ENCODE measurements at regions not wholly inside any gene's neighbourhood (a gene's known extent, or its start where the extent isn't known, plus 50 kb on each side); places are given as distances from the start of the nearest gene placed in this dataset.
"Not testable (repeated sequence)": the region's sequence is repeated elsewhere in the genome, so short reads cannot be mapped to it uniquely, and the experiment has no call there.

DNA sequence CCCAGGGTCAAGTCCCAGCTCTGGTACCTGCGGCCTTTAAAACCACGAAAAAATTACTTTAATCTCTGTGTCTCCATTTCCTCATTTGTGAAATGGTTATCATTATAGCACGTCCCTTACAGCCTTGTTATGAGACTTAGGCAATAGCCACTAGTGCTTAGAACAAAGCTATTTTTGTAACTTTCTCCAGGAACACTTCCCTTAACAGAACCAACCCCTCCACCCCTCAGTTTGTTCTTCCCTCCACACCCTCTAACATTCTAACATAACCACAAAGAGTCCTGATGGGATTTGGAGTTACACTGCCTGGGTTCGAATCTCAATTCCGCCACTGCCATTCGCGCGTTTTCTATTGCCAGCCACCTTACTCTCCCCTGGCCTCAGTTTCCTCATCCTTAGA lies 2777.4 kb upstream of the TPTE start:
- intact Hi-C loops (cut with DNase I); DNase-seq (ENCODE audit: low spot score): not testable (repeated sequence)

DNA sequence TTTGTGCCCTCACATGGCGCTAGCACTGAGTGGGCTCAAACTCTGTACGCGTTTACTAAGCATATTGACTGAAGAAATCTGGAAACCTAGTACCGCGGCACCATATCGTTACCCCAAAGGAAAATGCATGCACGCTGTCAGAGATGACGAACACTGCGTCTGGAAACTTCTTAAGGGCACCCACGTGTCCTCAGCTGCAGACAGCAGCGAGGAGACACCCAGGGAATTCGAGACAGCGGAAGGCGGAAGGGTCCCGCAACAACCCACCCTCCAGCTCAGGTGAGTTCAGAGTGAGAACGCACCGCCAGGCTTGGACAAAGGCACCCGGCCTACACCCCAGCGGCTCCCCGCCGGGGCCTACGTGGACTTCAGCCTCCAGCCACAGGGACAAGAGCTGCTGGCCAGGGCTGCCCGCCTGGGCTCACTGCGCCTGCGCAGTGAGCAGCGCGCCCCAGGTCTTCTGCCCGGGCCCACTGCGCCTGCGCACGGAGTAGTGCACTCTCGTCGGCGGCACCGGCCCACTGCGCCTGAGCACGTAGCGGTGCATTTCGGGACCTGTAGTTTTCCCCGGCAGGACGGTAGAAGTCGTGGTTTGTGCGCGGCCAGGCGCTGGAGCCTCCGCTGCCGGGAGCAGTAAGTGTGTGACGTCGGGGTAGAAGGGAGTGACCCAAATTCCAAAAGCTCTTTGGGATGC lies 2776.8 kb upstream of the TPTE start:
- DNase-seq (ENCODE audit: low spot score); intact Hi-C loops (cut with DNase I): not testable (repeated sequence)

DNA sequence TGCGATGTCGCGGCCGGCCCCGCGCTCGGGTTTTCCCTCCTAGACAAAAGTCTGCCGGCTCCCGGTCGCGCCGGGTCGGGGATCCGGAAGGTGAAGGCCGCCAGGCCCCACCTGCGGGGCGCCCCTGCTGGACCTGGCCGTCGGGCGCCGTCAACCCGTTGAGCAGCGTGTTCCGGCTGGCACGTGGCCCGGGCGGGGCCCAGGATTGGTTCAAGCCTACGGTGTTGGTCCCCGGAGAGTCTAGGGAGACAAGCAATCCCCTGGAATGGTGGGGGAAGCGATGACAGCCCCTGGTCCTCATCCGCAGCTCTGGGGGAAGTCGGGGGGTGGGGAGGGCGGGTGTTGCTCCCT lies 2776.3 kb upstream of the TPTE start:
- intact Hi-C loops (cut with DNase I); DNase-seq (ENCODE audit: low spot score): not testable (repeated sequence)

DNA sequence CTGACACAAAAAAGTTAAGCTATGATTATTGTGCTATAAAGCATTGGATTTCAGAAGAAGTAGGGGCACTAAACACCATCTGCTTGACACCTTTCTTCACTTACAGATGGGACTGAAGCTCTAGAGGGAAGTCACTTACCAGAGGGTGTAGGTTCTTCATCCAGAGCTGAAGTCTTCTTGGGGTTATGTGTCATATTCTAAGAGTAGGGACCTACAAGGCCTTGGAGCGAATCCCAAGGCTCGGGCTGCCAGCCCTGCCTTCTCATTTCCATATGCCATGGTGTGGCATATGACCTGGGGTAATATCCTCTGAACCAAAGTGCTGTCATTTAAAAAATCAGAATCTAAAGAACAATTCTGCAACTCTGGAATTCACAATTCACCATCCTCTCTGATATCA lies 2773.4 kb upstream of the TPTE start:
- DNase-seq (ENCODE audit: low spot score); intact Hi-C loops (cut with DNase I): not testable (repeated sequence)

DNA sequence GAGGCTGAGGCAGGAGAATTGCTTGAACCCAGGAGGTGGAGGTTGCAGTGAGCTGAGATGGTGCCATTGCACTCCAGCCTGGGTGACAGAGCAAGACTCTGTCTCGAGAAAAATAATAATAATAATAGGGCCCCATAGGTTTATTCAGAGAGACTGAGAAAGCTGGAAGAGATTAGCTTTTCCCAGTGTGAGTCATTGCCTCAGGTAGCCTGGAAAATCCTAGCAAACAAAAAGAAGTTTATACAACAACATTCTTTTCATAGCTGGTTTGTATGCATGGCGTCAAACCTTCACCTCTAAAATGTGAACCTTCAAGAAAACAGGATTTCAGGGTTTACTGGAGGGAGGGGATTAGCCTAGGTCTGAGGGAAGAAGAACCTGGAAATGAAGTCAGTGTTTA lies 2768.8 kb upstream of the TPTE start:
- DNase-seq (ENCODE audit: low spot score); intact Hi-C loops (cut with DNase I): not testable (repeated sequence)

DNA sequence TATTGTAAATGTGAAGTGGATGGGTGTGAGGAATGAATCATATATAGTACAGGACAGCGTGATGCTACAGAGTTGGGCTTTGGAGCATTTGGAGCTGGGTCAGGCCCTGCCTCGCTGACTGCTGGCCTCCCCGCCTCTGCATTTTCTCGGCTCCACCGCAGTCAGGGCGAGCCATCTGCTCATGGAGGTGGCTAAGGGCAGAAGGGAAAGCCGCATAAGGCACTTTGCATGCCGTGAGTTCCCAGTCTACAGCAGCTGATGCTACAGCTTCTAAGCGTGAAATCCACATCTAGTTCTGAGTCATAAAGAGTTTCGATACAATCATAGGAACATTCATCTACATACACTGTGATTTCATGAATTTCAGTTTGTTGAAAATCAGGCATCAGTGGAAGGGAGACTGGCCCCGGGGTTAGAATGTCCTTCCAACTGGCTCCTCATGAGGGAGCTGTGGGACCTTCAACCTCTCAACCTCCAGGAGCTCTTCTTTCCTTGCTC lies 2768.0 kb upstream of the TPTE start:
- intact Hi-C loops (cut with DNase I); DNase-seq (ENCODE audit: low spot score): not testable (repeated sequence)

DNA sequence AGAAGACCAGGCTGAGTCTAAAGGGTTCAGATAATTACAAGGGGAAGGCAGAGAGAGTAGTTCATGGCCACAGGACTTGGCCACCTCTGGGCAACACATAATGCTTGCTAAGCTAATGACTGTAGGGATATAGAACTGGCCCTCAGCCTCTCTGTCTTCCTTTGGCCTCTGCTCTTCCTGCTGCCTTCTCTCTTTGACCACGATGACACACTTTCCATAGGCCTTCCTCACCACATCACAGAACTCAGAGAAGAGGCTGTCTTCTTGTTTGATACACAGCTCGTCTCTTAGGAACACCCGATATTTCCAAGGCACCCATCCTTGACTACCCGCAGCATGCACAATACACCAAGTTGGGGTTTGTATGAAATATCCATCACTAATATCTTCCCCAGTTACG lies 2751.4 kb upstream of the TPTE start:
- intact Hi-C loops (cut with DNase I); DNase-seq (ENCODE audit: low spot score): not testable (repeated sequence)

DNA sequence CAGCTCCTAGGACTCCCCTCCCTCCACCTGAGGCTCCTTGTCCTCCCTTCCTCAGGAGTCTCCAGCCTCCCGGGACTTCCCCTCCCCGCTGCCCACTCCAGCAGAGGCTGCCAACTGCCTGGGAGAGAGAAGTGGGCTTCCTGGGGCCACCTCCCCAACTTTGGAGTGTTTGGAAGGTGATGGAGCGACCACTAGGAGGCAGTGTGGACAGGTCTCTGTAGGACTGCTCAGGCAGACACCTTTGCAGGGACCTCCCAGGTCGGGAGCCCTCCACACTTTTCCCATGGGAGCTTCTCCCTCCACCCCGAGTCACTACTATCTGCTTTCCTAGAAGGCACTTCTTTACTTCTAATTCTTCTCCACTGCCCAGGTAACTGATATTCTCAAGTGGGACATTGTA lies 2747.2 kb upstream of the TPTE start:
- intact Hi-C loops (cut with DNase I); DNase-seq (ENCODE audit: low spot score): not testable (repeated sequence)

DNA sequence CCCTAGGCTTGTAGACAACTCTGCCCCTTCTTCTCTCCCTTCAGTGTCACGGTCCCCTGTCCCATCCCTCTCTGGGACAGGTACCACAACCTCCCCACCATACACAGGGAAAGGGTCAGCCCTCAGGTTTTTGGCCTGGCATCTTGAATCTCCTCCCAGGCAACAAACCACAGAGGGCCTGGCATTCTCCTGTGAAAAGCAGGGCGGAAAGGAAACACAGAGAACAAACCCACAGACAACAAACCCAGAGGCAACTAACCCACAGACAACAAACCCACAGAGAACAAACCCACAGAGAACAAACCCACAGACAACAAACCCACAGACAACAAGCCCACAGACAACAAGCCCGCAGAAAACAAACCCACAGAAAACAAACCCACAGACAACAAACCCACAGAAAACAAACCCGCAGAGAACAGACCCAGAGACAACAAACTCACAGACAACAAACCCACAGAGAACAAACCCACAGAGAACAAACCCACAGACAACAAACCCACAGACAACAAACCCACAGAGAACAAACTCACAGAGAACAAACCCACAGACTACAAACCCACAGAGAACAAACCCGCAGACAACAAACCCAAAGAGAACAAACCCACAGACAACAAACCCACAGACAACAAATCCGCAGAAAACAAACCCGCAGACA lies 2745.9 kb upstream of the TPTE start:
- intact Hi-C loops (cut with DNase I); DNase-seq (ENCODE audit: low spot score): not testable (repeated sequence)

DNA sequence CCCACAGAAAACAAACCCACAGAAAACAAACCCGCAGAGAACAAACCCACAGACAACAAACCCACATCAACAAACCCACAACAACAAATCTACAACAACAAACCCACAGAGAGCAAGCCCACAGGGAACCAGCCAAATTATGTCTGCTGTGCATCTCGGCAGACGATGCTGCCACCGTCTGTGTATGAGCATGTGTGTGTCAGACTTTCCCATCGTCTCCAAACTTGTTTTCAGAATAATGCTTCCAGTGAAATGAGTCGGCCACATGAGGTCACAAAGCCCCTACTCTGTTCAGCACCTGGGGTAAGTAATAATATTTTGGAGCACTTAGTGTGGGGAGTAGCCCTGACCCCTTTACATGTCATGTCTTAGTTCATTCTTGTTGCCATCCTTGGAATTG lies 2745.3 kb upstream of the TPTE start:
- DNase-seq (ENCODE audit: low spot score); intact Hi-C loops (cut with DNase I): not testable (repeated sequence)

DNA sequence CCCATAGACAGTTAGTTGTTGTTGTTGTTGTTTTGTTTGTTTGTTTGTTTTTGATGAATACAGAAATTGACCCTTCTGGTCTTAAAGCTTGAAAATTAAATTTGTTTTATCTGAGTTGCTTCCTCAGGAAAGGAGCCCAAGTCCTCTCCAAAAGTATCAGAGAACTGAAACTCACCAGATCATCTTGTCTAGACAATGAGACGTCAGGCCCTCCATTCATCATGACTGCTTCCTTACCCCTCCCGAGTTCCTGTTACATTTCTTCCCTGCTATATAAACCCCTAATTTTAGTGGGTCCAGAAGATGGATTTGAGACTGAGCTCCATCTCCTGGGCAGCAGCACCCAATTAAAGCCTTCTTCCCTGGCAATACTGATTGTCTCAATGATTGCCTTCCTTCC lies 2744.8 kb upstream of the TPTE start:
- DNase-seq (ENCODE audit: low spot score); intact Hi-C loops (cut with DNase I): not testable (repeated sequence)

DNA sequence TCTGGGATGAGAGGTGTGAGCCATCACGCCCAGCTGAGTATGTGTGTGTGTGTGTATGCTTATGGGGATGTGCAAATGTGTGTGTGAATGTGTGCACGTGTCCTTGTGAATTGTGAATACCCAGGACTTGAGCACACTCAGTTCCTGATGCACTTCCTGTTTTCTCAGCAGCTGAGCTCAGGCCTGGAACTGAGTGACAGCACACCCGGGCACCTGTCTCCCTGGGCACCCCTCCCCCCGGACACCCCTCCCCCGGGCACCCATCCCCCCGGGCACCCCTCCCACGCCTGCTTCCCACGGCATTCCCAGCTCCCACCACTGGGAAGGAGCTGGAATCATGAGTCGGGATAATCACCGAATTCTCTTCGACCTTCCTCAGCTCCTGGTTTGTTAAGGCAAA lies 2744.1 kb upstream of the TPTE start:
- peak; percentile 64 for DNase-seq (ENCODE audit: low spot score)
- intact Hi-C loops (cut with DNase I) = not testable (repeated sequence)

DNA sequence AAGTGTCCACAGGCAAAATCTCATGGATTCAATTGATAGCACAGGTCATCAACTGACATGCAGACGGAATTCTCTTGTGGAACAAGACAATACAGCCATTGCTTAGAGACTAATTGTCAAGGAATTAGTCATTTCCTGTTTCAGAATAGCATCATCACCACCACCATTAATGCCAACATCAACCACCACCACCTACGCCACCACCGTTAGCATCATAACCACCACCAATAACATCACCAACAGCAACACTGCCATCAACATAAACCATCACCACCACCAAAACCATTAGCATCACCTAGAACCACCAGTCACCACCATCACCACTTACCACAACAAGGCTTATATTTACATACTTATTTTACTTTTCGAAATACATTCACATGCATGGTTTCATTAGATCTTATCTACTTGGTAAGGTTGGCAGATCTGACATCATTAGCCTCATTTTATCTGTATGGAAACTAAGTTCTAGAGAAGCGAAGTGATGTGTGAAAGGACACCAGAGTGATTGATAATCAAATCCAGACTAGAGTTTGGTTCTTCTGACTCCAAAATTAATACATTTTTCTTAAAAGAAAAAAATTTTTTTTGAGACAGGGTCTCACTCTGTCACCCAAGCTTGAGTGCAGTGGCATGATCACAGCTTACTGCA lies 2733.8 kb upstream of the TPTE start:
- intact Hi-C loops (cut with DNase I); DNase-seq (ENCODE audit: low spot score): not testable (repeated sequence)

DNA sequence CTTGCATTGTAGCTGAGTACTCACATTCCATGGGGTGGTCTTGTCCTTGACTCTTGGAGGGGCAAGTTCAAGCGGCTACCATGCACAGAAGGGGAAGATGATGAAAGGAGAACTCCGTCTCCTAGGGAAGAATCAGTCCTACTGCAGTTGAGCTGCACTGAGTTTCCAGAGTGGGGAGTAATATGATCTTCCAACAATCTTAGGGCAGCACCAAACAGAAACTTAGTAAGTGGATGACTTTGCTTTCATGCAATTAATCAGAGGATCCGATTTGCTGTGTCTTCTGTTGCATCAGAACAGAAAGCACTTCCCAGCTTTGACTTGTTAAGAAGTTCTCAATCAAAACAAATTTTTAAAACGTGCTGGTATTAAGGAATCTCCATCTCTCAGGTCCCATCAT lies 2727.6 kb upstream of the TPTE start:
- intact Hi-C loops (cut with DNase I); DNase-seq (ENCODE audit: low spot score): not testable (repeated sequence)

DNA sequence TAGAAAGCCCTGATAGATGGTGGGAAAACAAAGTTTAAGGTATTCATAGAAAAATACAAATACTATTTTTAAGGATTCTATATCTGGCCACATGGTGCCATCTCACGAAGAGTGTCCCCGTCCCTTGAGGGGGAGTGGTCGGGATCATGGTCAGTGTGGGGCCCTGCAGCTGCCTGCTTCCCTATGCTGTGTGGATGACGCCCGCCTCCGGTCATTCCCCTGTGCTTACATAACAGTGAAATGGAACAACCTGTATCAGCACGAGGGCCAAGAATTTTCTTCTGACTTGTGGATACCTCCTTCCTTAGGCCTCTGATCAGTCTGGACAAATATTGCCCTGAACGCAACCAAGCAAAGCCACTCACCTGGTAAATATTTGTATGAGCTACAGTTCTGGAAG lies 2724.1 kb upstream of the TPTE start:
- DNase-seq (ENCODE audit: low spot score); intact Hi-C loops (cut with DNase I): not testable (repeated sequence)

DNA sequence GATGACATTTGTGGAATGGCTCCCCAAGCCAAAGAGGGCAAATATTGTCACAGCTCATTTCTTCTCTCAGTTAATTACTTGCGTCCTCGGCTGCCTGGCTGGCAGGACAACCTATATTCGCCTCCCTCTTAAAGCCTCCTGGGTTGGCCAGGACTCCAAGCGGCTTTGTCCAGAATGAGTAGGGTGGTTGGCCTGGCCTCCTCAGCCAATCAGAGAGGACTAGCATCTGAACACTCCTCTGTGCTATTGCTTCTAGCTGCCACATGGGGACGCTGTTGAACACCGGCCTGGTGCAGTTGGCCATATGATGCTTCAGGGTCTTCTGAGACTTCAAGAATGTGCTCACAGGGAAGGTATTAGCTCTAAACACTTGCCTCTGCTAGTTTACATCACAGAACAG lies 2722.9 kb upstream of the TPTE start:
- DNase-seq (ENCODE audit: low spot score); intact Hi-C loops (cut with DNase I): not testable (repeated sequence)

DNA sequence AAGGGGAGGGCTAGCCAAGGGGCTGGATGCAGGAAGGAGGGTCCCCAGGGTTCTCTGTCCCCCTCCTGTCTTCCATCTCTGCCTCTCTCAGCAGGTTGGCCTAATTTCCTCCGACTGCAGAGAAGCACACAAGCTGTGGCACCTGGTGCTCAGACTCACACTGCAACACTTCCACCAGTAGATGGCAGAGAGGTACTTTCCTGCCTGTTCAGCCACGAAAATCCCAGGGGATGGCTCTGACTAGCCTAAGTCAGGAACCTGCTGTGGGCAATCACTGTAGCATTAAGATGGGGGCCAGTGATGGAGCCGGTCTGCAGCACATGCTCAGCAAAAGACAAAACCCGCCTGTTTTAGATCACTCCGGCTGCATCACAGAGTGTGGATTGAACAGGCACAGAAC lies 2721.7 kb upstream of the TPTE start:
- intact Hi-C loops (cut with DNase I); DNase-seq (ENCODE audit: low spot score): not testable (repeated sequence)

DNA sequence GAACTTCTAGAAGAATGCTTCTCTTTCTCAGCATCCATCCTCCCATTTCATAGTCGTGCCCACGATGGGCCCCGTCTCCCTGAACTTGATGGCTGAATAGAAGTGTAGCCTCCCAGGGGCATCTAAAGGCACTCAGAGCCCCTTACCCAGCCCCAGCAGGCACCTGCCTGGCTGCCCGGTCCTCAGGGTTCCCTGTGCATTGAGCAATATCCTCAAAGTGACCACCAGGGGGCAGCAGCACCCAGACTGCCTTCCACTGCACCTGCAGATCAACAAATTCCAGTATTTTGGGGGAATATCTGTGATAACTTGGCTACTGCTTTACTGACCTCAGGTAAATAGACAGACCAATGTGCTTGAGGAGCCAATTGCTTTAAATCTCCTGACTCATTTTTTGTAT lies 2707.9 kb upstream of the TPTE start:
- DNase-seq (ENCODE audit: low spot score); intact Hi-C loops (cut with DNase I): not testable (repeated sequence)

DNA sequence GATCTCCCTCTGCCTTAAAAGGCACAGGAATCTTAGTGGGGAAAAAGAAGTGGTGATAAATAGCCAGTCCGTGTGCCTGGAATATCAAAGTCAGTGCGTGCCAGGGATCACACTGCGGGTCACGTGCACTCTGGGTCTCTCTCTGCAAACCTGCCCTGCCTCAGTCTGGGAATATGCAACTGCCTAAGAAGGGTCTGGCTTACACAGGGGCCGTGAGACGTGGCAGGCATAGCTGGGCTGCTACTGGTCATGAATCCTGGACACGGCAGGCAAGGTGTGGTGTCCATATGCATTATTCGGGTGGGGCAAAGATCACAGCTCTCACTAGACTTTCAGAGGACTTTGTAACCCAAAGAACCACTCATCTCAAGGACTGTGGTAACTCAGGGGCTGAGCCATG lies 2704.4 kb upstream of the TPTE start:
- intact Hi-C loops (cut with DNase I); DNase-seq (ENCODE audit: low spot score): not testable (repeated sequence)

DNA sequence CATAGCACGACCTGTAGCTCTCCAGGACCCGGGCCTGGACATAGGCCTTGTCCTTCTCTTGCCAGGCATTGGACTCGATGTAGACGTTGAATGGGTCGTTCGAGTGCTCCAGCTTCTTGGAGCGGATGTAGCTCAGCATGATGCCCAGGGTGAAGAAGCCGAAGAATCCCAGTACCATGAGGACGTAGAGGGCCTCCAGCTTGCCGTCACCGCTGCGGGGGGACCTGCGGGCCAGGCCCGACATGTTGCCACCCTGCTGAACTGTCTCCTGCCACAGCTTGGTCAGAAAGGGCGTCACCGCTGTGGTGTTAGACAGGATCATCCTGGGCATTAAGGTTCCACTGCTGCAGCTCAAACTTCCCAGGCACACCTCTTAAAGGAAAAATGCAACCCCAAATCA lies 2702.1 kb upstream of the TPTE start:
- intact Hi-C loops (cut with DNase I) = not testable (repeated sequence)
- peak; percentile 13 for DNase-seq (ENCODE audit: low spot score)
